Lower leg skin (tissue), 3 donors: ENCODE measurements at regions not wholly inside any gene's neighbourhood (a gene's known extent, or its start where the extent isn't known, plus 50 kb on each side); places are given as distances from the start of the nearest gene placed in this dataset.

ENCODE experiments used
- POLR2A ChIP-seq, 2 donors: fragments of 450-650 bp; IDR thresholded peaks; one replicate each; pipeline ENCODE4 v1.6.1; 2016 to 2017; ENCODE audit warnings: antibody characterized with exemption in 2 of 2, mild to moderate bottlenecking in 1 of 2, moderate library complexity in 1 of 2
- TF ChIP-seq, protein P1 (sequence below), 3 donors: fragments of 450-650 bp; IDR thresholded peaks; one replicate each; pipeline ENCODE4 v1.5.1; 2016; ENCODE audit warnings: antibody characterized with exemption in 3 of 3, mild to moderate bottlenecking in 3 of 3, moderate library complexity in 2 of 3

GRCh38 chr3:110859993-110860392 is 211.6 kb upstream of the NECTIN3 start:
- TF ChIP-seq, protein P1, sequence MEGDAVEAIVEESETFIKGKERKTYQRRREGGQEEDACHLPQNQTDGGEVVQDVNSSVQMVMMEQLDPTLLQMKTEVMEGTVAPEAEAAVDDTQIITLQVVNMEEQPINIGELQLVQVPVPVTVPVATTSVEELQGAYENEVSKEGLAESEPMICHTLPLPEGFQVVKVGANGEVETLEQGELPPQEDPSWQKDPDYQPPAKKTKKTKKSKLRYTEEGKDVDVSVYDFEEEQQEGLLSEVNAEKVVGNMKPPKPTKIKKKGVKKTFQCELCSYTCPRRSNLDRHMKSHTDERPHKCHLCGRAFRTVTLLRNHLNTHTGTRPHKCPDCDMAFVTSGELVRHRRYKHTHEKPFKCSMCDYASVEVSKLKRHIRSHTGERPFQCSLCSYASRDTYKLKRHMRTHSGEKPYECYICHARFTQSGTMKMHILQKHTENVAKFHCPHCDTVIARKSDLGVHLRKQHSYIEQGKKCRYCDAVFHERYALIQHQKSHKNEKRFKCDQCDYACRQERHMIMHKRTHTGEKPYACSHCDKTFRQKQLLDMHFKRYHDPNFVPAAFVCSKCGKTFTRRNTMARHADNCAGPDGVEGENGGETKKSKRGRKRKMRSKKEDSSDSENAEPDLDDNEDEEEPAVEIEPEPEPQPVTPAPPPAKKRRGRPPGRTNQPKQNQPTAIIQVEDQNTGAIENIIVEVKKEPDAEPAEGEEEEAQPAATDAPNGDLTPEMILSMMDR (IDR thresholded peaks at IDR 0.05): no peak
- no peak for TF ChIP-seq POLR2A (IDR thresholded peaks at IDR 0.05)
